ENCODE measurements at regions not wholly inside any gene's neighbourhood (a gene's known extent, or its start where the extent isn't known, plus 50 kb on each side); places are given as distances from the start of the nearest gene placed in this dataset.

DNA sequence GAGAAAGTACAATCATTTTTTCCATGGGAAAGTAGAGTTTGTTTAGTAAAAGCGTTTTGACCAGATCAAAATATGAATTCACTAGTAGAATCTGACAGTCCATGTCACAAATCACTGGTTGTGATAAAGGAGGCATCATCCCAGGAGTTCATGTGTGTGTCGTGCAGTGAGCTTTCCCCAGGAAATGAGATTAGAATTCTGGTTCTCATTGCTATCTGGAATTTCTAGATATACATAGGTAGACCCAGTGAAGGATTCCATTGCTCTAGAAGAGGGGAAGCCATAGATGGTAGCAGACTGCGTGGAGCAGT, 206.6 kb downstream of the NCK2 start:
- intact Hi-C loops (cut with DNase I): no loop called here
- no peak for DNase-seq (ENCODE audit: low spot score)

DNA sequence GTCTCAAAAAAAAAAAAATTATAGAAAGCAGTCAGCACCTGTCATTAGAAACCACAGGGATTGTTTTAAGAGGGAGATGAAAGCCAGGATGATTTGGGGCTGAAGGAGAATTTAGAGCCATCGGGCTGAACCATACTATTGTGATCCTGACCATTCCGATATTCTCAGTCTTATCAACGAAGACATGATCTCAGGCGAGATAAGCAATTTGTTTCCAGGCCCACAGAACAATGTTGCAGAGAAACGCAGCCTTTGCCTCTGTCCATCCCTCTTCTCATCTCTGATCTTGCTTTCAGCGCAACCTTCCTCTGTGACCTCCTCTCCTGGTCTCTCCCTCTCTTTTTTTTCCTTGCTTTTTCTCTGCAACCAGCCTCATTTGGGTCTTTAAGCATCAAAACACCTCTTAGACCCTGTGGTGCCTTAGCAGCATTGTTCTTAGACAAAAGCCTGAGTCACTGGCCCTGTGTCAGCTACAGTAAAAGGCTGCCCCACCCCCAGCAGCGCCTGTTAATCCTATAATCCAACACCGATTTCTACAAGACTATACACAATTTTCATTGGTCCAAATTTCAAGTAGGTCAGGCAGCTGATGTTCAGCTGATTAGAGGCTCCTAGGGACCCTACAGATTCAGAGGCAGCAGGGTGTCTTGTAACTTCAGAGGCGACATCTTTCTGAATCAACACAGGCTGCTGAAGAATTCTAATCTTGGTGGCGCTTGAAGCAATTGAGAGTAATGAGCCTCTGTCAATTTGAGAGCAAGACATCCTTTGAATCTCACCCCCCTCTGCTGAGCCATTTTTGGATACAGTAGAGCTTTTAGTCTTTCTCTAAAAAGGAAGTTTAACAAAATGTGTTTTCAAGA, 206.0 kb downstream of the NCK2 start:
- intact Hi-C loops (cut with DNase I): no loop called here
- no peak for DNase-seq (ENCODE audit: low spot score)

DNA sequence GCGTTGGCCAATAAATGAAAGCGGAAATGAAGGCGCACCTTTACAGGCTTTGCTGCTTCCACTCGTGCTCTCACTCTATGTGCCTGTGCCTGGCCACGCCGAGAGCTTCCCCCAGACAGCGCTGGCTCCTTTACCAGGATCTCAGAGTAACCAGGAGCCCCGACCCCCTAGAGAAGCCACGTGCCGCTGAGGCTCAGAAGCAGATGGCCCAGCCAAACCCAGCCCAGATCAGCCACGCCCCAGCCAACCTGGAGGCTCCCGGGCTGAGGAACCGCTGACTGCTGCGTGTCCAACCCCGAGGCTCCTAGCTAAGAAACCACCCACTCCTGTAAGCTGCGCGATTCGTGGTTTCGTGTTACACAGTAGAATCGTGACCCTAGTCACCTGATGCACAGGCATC, 199.3 kb downstream of the NCK2 start:
- intact Hi-C loops (cut with DNase I): no loop called here
- no peak for DNase-seq (ENCODE audit: low spot score)
